Activated CD8-positive, alpha-beta T cell treated with anti-CD3 and anti-CD28 coated beads, Interleukin-2, amount 10 ng/mL, durations not matched to agents 7 days and 5 days (primary cell): ENCODE measurements at regions not wholly inside any gene's neighbourhood (a gene's known extent, or its start where the extent isn't known, plus 50 kb on each side); places are given as distances from the start of the nearest gene placed in this dataset.
"Not testable (repeated sequence)": the region's sequence is repeated elsewhere in the genome, so short reads cannot be mapped to it uniquely, and the experiment has no call there.

Experiments
- ATAC-seq: fragments of 150-1000 bp; cut with Tn5 transposase; one replicate; pipeline ENCODE4 v1.10.0; 2021; ENCODE audit warnings: moderate library complexity
- CTCF ChIA-PET: fragments of 350-600 bp; sonication (Branson Sonifier 250); formaldehyde crosslinking; loops from one replicate; lab custom pipeline; 2021; ENCODE audit warnings: antibody characterized with exemption; lab: Charles Lee
- POLR2A ChIA-PET: fragments of 350-600 bp; sonication (Branson Sonifier 250); formaldehyde crosslinking; loops from one replicate; lab custom pipeline; 2021; ENCODE audit warnings: antibody characterized with exemption; lab: Charles Lee
- DNase-seq: peaks from one replicate; pipeline ENCODE4 v3.0.0-alpha.2; 2020
- H3K27ac Mint-ChIP-seq: one replicate; pipeline ENCODE4 v1.8.0; 2021; ENCODE audit warnings: mild to moderate bottlenecking, mixed read lengths
- H3K27me3 Mint-ChIP-seq: one replicate; pipeline ENCODE4 v1.8.0; 2021; ENCODE audit warnings: low read depth, mixed read lengths
- H3K36me3 Mint-ChIP-seq: one replicate; pipeline ENCODE4 v1.8.0; 2021; ENCODE audit warnings: low read depth, mixed read lengths
- H3K4me1 Mint-ChIP-seq: one replicate; pipeline ENCODE4 v1.8.0; 2021; ENCODE audit warnings: low read depth, mixed read lengths
- H3K4me3 Mint-ChIP-seq: one replicate; pipeline ENCODE4 v1.8.0; 2021; ENCODE audit warnings: mild to moderate bottlenecking, mixed read lengths
- H3K9me3 Mint-ChIP-seq: one replicate; pipeline ENCODE4 v1.8.0; 2022; ENCODE audit warnings: mixed read lengths; ENCODE audit not compliant: insufficient read depth

DNA sequence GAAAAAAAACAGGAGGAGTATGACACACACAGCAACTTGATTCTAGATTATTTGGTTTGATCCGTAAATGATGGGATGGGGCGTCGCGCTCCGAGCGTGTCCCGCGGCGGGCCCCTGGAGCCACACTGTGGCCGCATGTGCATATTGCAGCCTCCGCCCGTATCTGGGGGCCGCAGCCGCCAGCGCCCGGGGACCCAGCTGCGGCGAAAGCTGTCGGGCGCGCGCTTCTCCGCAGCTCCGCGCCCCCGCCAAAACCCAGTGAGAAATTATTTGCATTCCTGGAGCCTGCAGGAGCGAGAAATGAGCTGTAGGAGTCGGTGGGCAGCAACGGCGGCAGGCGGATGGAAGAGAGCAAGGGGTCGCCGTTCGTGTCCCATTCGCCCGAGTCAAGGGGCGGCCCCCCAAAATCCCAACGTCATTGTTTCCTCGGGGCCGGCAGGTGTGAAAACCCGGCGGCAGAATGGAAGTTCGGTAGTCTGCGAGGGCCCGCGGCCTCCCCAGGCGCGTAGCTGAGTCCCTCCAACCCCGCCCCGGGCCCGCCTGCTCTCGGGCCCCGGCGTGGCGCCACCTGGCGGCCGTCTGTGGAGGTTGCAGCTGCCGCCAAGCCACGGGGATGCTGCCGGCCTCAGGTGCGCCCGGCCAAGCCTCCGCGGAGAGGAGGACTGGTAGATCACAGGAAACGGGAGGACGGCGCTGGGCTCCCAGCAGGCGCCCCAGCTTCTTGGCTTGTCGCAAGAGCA, 86.8 kb downstream of the FAM72B start:
- H3K4me1 Mint-ChIP-seq, H3K27me3 Mint-ChIP-seq, CTCF ChIA-PET, H3K9me3 Mint-ChIP-seq, POLR2A ChIA-PET, H3K36me3 Mint-ChIP-seq, H3K27ac Mint-ChIP-seq: not testable (repeated sequence)
- DNase-seq (peak; percentile 87), ATAC-seq (peak; percentile 98)
- peak overlapping the region; percentile 58 for H3K4me3 Mint-ChIP-seq

DNA sequence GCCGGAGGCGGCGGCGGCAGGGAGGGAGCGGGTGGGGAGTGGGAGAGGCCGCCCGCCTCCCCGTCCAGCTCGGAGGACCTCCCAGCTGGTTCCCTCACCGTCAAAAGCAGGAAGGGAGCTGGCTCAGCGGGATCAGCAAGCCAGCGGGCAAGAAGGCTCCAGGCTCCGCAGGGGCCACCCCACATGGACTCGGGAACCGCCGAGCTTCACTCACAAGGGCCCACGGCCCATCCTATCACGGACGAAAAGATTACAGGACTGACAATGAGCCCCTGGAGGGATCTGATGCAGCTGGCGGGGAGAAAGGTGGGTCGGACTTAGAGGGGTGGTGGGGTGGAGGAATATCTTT, 86.3 kb downstream of the FAM72B start:
- ATAC-seq, H3K9me3 Mint-ChIP-seq, H3K27ac Mint-ChIP-seq, DNase-seq, H3K4me3 Mint-ChIP-seq, CTCF ChIA-PET, H3K36me3 Mint-ChIP-seq, H3K4me1 Mint-ChIP-seq, H3K27me3 Mint-ChIP-seq, POLR2A ChIA-PET: not testable (repeated sequence)

DNA sequence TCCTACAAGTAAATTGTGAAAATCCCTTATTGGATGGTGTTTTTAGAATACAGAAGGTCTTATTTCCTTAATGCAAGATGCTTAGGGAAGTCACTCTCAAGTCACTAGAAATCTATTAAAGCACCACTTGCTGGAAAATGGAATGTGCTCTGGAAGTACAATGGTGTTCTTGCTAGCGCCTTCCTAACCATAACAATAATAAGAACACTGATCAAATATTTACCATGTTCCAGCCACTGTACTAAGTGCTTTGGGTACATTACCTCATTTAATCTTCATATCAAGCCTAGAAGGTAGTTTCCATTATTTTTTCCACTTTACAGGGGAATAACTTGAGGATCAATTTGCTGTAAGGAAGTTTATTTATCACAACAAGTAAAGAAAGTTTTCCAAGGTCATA, 75.1 kb downstream of the FAM72B start:
- H3K27ac Mint-ChIP-seq, H3K9me3 Mint-ChIP-seq, H3K4me1 Mint-ChIP-seq, H3K4me3 Mint-ChIP-seq, DNase-seq, CTCF ChIA-PET, H3K36me3 Mint-ChIP-seq, POLR2A ChIA-PET, H3K27me3 Mint-ChIP-seq, ATAC-seq: not testable (repeated sequence)

DNA sequence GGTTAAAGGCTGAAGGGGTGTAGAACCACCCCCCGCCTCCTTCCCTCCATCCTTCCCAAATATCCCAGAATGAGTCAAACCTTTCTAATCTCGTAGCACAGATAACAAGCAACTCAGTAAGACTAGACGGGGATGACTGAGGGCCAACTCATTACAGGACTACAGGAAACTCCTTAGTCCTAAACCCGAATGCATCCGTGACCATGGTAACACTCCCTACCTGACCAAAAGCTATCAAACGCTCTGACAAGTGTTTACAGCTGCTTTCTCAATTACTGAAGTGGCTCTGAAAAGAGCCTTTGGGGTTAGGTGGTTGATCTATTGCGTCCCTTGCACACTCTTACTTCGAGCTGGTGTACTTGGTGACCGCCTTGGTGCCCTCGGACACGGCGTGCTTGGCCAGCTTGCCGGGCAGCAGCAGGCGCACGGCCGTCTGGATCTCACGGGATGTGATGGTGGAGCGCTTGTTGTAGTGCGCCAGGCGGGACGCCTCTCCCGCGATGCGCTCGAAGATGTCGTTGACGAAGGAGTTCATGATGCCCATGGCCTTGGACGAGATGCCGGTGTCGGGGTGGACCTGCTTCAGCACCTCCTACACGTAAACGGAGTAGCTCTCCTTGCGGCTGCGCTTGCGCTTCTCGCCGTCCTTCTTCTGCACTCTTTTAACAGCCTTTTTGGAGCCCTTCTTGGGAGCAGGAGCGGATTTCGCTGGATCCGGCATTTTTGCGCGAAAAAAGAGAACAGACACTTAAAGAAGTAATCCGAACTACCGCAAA, 67.4 kb downstream of the FAM72B start:
- H3K27me3 Mint-ChIP-seq, H3K4me3 Mint-ChIP-seq, H3K36me3 Mint-ChIP-seq, H3K4me1 Mint-ChIP-seq, POLR2A ChIA-PET, H3K9me3 Mint-ChIP-seq, CTCF ChIA-PET, DNase-seq, H3K27ac Mint-ChIP-seq: not testable (repeated sequence)
- peak; percentile 57 for ATAC-seq

DNA sequence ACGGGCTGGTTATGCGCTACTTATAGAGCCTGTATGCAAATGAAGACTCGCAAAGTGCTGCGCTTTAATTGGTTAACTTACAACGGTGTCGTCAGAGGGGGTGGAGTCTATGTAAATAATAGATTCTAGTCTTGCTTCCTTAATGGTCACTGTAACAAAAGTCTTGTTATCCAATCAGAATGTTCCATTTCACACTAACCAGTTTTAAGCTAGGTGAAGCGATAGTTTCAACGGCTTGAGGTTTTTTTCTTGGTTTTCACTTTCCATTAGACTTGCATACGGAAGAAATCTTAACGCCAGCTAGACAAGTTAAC, 66.9 kb downstream of the FAM72B start:
- peak; percentile 52 for ATAC-seq
- H3K4me3 Mint-ChIP-seq, DNase-seq, H3K4me1 Mint-ChIP-seq, H3K36me3 Mint-ChIP-seq, H3K27me3 Mint-ChIP-seq, CTCF ChIA-PET, POLR2A ChIA-PET, H3K9me3 Mint-ChIP-seq, H3K27ac Mint-ChIP-seq: not testable (repeated sequence)

DNA sequence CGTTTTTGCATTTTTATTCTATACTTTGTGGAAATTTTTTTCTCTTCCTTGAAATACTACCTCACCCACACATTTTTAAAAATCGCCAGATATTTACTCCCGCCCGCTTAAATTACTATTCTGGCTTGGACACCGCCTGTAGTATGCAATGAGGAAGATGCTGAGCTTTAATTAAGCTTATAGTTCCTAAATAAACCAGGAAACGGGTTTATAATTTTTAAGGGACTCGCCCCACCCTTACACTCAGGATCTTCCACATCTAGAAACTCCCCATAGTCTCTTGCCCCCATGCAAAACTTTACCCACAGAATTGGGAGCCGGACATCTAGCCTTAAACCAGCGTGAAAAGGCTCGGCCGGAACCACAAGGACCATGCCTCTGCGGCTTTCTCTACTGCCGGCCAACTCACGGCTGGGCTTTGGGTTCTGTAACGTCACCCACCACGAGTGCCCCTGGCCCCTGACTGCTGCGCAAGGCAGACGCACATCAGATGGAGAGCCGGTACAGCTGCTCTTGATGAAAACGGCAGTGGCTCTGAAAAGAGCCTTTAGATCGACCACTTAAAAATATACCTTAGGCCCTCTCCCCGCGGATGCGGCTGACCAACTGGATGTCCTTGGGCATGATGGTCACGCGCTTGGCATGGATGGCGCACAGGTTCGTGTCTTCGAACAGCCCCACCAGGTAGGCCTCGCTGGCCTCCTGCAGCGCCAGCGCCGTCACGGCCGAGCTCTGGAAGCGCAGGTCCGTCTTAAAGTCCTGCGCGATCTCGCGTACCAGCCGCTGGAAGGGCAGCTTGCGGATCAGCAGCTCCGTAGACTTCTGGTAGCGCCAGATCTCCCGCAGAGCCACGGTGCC, 66.3 kb downstream of the FAM72B start:
- H3K4me1 Mint-ChIP-seq, H3K27ac Mint-ChIP-seq, CTCF ChIA-PET, DNase-seq, H3K27me3 Mint-ChIP-seq, H3K36me3 Mint-ChIP-seq, POLR2A ChIA-PET, H3K9me3 Mint-ChIP-seq: not testable (repeated sequence)
- peak; percentile 34 for ATAC-seq
- H3K4me3 Mint-ChIP-seq: peak overlapping the region; percentile 18
